ENCODE measurements at regions not wholly inside any gene's neighbourhood (a gene's known extent, or its start where the extent isn't known, plus 50 kb on each side); places are given as distances from the start of the nearest gene placed in this dataset.

DNA sequence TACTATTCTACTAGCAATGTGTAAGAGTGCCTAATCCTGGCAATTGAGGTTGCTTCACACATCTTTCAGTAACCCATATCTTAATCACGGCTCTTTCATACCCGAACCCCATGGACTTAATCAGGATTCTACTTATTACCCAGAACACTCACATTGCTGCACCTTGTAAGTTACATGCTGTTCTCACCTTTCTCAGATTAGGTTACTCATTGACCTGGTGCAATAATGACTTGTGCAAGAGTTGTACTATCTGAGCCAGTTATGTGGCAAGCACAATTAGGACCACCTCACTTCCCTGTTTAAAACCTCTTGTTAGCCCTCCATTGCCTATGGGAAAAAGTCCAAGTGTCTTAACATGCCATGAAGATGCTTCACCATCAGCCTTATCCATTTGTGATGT is 306.7 kb upstream of the E2F7 start:
- TF ChIP-seq TAF1 (IDR thresholded peaks at IDR 0.05; ENCODE audit: borderline replicate concordance, low read depth, low read length) (no peak), POLR2AphosphoS5 (IDR thresholded peaks at IDR 0.05; ENCODE audit: low read depth, low read length) (no peak), POLR2A (IDR thresholded peaks at IDR 0.05; ENCODE audit: low read depth, low read length) (no peak)

All from GM12892 (cell line).